ENCODE measurements at regions not wholly inside any gene's neighbourhood (a gene's known extent, or its start where the extent isn't known, plus 50 kb on each side); places are given as distances from the start of the nearest gene placed in this dataset.

DNA sequence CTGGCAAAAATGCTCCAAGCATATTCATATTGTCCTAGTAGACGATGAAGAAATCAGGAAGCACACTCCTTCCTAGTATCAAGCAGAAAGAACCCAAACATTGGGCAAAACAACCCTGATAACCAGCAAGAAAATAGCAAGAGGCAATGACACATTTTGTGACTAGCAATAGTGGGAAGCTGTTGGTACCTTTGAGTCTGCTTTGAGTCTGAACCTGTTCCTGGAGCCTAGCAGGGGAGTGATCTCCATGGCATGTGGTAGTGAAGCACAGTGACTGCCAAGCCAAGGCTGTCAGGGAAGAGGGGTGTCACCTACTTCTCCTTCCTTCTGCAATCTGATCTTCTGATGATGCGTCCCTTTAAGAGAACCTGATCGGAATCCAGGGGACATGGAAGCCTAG, 533.9 kb downstream of the VRK1 start:
- Histone ChIP-seq H4K20me1 (replicated peaks; ENCODE audit: control insufficient read depth, extremely low read depth, insufficient read depth, low read length) (no peaks in the 10 kb centered on the region), H3K27me3 (ENCODE audit: control insufficient read depth in 2 of 2, insufficient read depth in 2 of 2, low read length in 2 of 2) (no peaks in the 10 kb centered on the region), H3K36me3 (ENCODE audit: control insufficient read depth in 2 of 2, extremely low read depth in 1 of 2, insufficient read depth in 2 of 2, low read length in 2 of 2) (no peaks in the 10 kb centered on the region), H3K9ac (replicated peaks; ENCODE audit: extremely low read depth, insufficient read depth, low read length) (no peak overlapping the region), H3K4me3 (replicated peaks in 1 of 3; ENCODE audit: insufficient read depth in 1 of 3, low read depth in 1 of 3, low read length in 3 of 3) (no peak overlapping the region), H3K27ac (ENCODE audit: insufficient read depth, low read depth, low read length) (no peak overlapping the region), H3K9me3 (replicated peaks; ENCODE audit: control insufficient read depth, insufficient read depth, low read length) (peaks cover 9% of the 10 kb centered on the region), H3K4me1 (ENCODE audit: control insufficient read depth, extremely low read depth, insufficient read depth, low read length) (no peaks in the 10 kb centered on the region), H3K79me2 (ENCODE audit: control insufficient read depth, insufficient read depth, low read length) (no peaks in the 10 kb centered on the region), H3K4me2 (ENCODE audit: insufficient read depth, low read length) (no peak overlapping the region), H2AFZ (ENCODE audit: low read depth, low read length) (no peak overlapping the region), H3K9me1 (replicated peaks; ENCODE audit: control insufficient read depth, extremely low read depth, insufficient read depth, low read length) (no peaks in the 10 kb centered on the region)
- no peak for TF ChIP-seq JUN (IDR thresholded peaks at IDR 0.05; ENCODE audit: borderline replicate concordance, insufficient read depth, insufficient read length, low read depth)
- TF ChIP-seq GATA2 (IDR thresholded peaks at IDR 0.05; ENCODE audit: insufficient read depth, insufficient read length, low read depth, low read length) = no peak
- TF ChIP-seq FOS (IDR thresholded peaks at IDR 0.05; ENCODE audit: borderline replicate concordance, insufficient read depth, low read length) = no peak
- TF ChIP-seq POLR2AphosphoS5 (IDR thresholded peaks at IDR 0.05; ENCODE audit: insufficient read depth, low read depth, low read length) = no peak
- TF ChIP-seq, protein P1, sequence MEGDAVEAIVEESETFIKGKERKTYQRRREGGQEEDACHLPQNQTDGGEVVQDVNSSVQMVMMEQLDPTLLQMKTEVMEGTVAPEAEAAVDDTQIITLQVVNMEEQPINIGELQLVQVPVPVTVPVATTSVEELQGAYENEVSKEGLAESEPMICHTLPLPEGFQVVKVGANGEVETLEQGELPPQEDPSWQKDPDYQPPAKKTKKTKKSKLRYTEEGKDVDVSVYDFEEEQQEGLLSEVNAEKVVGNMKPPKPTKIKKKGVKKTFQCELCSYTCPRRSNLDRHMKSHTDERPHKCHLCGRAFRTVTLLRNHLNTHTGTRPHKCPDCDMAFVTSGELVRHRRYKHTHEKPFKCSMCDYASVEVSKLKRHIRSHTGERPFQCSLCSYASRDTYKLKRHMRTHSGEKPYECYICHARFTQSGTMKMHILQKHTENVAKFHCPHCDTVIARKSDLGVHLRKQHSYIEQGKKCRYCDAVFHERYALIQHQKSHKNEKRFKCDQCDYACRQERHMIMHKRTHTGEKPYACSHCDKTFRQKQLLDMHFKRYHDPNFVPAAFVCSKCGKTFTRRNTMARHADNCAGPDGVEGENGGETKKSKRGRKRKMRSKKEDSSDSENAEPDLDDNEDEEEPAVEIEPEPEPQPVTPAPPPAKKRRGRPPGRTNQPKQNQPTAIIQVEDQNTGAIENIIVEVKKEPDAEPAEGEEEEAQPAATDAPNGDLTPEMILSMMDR (IDR thresholded peaks at IDR 0.05; ENCODE audit: extremely low read depth in 1 of 2, insufficient read depth in 1 of 2, low read depth in 1 of 2, low read length in 2 of 2) = no peak
- TF ChIP-seq, protein P2, sequence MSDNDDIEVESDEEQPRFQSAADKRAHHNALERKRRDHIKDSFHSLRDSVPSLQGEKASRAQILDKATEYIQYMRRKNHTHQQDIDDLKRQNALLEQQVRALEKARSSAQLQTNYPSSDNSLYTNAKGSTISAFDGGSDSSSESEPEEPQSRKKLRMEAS (IDR thresholded peaks at IDR 0.05; ENCODE audit: insufficient read depth, insufficient read length) = no peak
- no peak for TF ChIP-seq EZH2 (IDR thresholded peaks at IDR 0.05; ENCODE audit: borderline replicate concordance, low read depth, low read length, severe bottlenecking)
- TF ChIP-seq MYC (IDR thresholded peaks at IDR 0.05; ENCODE audit: low read depth, low read length) = no peak
- TF ChIP-seq POLR2A (IDR thresholded peaks at IDR 0.05; ENCODE audit: low read depth, low read length) = no peak
- intact Hi-C loops (cut with micrococcal nuclease) = no loop called here
- DNase-seq (ENCODE audit: low read depth, low spot score) (no peak), FAIRE-seq (no peak)
- POLR2A ChIA-PET = no interaction called here
- CTCF ChIA-PET = no interaction called here
- dilution Hi-C loops (cut with MboI; ENCODE audit: extremely low pct_ligation_motif_present, low sequenced_read_pairs) = no loop called here
- BruUV-seq (replicated peaks) = no TSS peak
